NCI-H446 treated with DMSO at 0.1 percent for 48 hours (cell line): ENCODE measurements at regions not wholly inside any gene's neighbourhood (a gene's known extent, or its start where the extent isn't known, plus 50 kb on each side); places are given as distances from the start of the nearest gene placed in this dataset.

ENCODE experiments used
- DNase-seq: peaks from one replicate; lab custom pipeline; 2025; lab: John Stamatoyannopoulos, UW

GRCh38 chr10:1873661-1874315, 136.5 kb upstream of the ADARB2 start:
- DNase-seq = no peak

- DNase-seq = no peak
These were observed 134.9 kb upstream of the ADARB2 start for GRCh38 chr10:1872151-1872726.

GRCh38 chr10:1870491-1870890, 133.2 kb upstream of the ADARB2 start:
- no peak for DNase-seq

GRCh38 chr10:1869861-1870260, 132.5 kb upstream of the ADARB2 start:
- no peak for DNase-seq

- no peak for DNase-seq
These were observed 123.0 kb upstream of the ADARB2 start for GRCh38 chr10:1860351-1860750.

- DNase-seq = no peak
These were observed 121.2 kb upstream of the ADARB2 start for GRCh38 chr10:1858547-1858946.

- no peak for DNase-seq
These were observed 120.7 kb upstream of the ADARB2 start for GRCh38 chr10:1858048-1858447.

GRCh38 chr10:1855911-1856310, 118.6 kb upstream of the ADARB2 start:
- no peak for DNase-seq

- no peak for DNase-seq
These were observed 116.9 kb upstream of the ADARB2 start for GRCh38 chr10:1854271-1854670.

- no peak for DNase-seq
These were observed 116.5 kb upstream of the ADARB2 start for GRCh38 chr10:1853801-1854200.

- DNase-seq = no peak
These were observed 115.5 kb upstream of the ADARB2 start for GRCh38 chr10:1852841-1853240.

GRCh38 chr10:1851762-1852161, 114.4 kb upstream of the ADARB2 start:
- no peak for DNase-seq

GRCh38 chr10:1850971-1851527, 113.7 kb upstream of the ADARB2 start:
- no peak for DNase-seq

GRCh38 chr10:1847361-1847760, 110.0 kb upstream of the ADARB2 start:
- no peak for DNase-seq

GRCh38 chr10:1846032-1846431, 108.7 kb upstream of the ADARB2 start:
- DNase-seq = no peak

- DNase-seq = no peak
These were observed 104.4 kb upstream of the ADARB2 start for GRCh38 chr10:1841759-1842158.

GRCh38 chr10:1829712-1830111, 92.4 kb upstream of the ADARB2 start:
- DNase-seq = no peak

- DNase-seq = no peak
These were observed 87.6 kb upstream of the ADARB2 start for GRCh38 chr10:1824928-1825327.

- DNase-seq = no peak
These were observed 77.2 kb upstream of the ADARB2 start for GRCh38 chr10:1814556-1814955.

GRCh38 chr10:1809139-1809741, 71.9 kb upstream of the ADARB2 start:
- no peak for DNase-seq

- DNase-seq = no peak
These were observed 70.6 kb upstream of the ADARB2 start for GRCh38 chr10:1807924-1808323.

- no peak for DNase-seq
These were observed 69.9 kb upstream of the ADARB2 start for GRCh38 chr10:1807196-1807595.

- no peak for DNase-seq
These were observed 65.1 kb upstream of the ADARB2 start for GRCh38 chr10:1802413-1802812.
